Tibial artery (tissue), 4 donors: ENCODE measurements at regions not wholly inside any gene's neighbourhood (a gene's known extent, or its start where the extent isn't known, plus 50 kb on each side); places are given as distances from the start of the nearest gene placed in this dataset.

ENCODE experiments used
- DNase-seq, 2 donors: peaks; one replicate each; pipeline ENCODE4 v3.0.0-alpha.2; 2019
- H3K27ac ChIP-seq, 2 donors: fragments of 200-600 bp; sonication (generic) in 1 of 2; 1 replicate in 1 of 2; 2 replicates in 1 of 2; pipeline ENCODE4 v1.5.1; 2018 to 2019; ENCODE audit warnings: mild to moderate bottlenecking in 1 of 2
- H3K27me3 ChIP-seq, 2 donors: fragments of 200-600 bp; sonication (generic) in 1 of 2; one replicate each; pipeline versions ENCODE4 v1.5.1 to v1.6.0; 2016 to 2019
- H3K36me3 ChIP-seq, 3 donors: fragments of 200-600 bp; sonication (generic) in 2 of 3; one replicate each; pipeline ENCODE4 v1.5.1; 2016 to 2019; ENCODE audit warnings: mild to moderate bottlenecking in 2 of 3
- H3K4me1 ChIP-seq, 4 donors: fragments of 200-600 bp; sonication (generic) in 2 of 4; 1 replicate in 3 of 4; 2 replicates in 1 of 4; pipeline ENCODE4 v1.5.1; 2016 to 2019
- H3K4me3 ChIP-seq, 2 donors: fragments of 200-600 bp; sonication (generic) in 1 of 2; 1 replicate in 1 of 2; 2 replicates in 1 of 2; pipeline ENCODE4 v1.5.1; 2018 to 2019; ENCODE audit warnings: mild to moderate bottlenecking in 2 of 2
- H3K9me3 ChIP-seq, 3 donors: fragments of 200-600 bp; sonication (generic) in 1 of 3; one replicate each; pipeline ENCODE4 v1.5.1; 2016 to 2019
- CTCF ChIP-seq, 2 experiments: fragments of 200-600 bp in 1 of 2; fragments of 450-650 bp in 1 of 2; IDR thresholded peaks; one replicate each; pipeline ENCODE4 v1.5.1; 2017 to 2019; ENCODE audit warnings: antibody characterized with exemption in 2 of 2, mild to moderate bottlenecking in 1 of 2, moderate library complexity in 1 of 2
- intact Hi-C: fragments of 100-400 bp; cut with DNase I; formaldehyde crosslinking; loops from one replicate; pipeline ENCODE4 v1.15.0; 2023; ENCODE audit warnings: low total_unique reads

DNA sequence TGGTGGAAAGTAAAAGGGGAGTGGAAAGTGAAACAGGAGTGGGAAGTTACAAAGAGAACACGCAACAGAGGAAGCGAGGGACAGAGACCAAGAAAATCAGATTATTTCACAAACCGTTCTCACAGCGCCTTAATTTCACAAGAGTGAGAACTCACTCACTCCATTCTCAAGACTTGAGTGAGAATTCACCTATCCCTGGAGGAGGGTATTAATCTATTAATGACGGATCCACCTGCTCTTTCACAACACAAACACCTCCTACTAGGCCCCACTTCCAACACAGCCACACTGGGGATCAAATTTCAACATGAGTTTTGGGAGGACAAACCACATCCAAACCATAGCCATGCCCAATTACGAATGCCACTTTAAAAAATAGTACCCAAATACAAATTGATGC, 297.6 kb downstream of the GPAM start:
- no peak for DNase-seq
- Histone ChIP-seq H3K27ac (no peak overlapping the region), H3K4me1 (no peaks in the 10 kb centered on the region), H3K9me3 (no peaks in the 10 kb centered on the region), H3K36me3 (no peaks in the 10 kb centered on the region), H3K4me3 (no peak overlapping the region), H3K27me3 (no peaks in the 10 kb centered on the region)
- no peak for TF ChIP-seq CTCF (IDR thresholded peaks at IDR 0.05)
- intact Hi-C loops, result no loop called here

- H3K27ac ChIP-seq, result no peak overlapping the region
- H3K27me3 ChIP-seq, result no peaks in the 10 kb centered on the region
- no peak overlapping the region for H3K4me3 ChIP-seq
- TF ChIP-seq CTCF (IDR thresholded peaks at IDR 0.05), result no peak
- DNase-seq, result no peak
- H3K4me1 ChIP-seq, result no peaks in the 10 kb centered on the region
- H3K36me3 ChIP-seq, result no peaks in the 10 kb centered on the region
- H3K9me3 ChIP-seq, result no peaks in the 10 kb centered on the region
- intact Hi-C loops, result no loop called here
Measured at GRCh38 chr10:111887266-111887665, 296.3 kb downstream of the GPAM start.

- no peaks in the 10 kb centered on the region for H3K4me1 ChIP-seq
- H3K4me3 ChIP-seq, result no peak overlapping the region
- DNase-seq, result no peak
- no peak for TF ChIP-seq CTCF (IDR thresholded peaks at IDR 0.05)
- intact Hi-C loops, result no loop called here
- H3K27me3 ChIP-seq, result no peaks in the 10 kb centered on the region
- H3K36me3 ChIP-seq, result no peaks in the 10 kb centered on the region
- no peak overlapping the region for H3K27ac ChIP-seq
- no peaks in the 10 kb centered on the region for H3K9me3 ChIP-seq
Measured at GRCh38 chr10:111890046-111890445, 293.5 kb downstream of the GPAM start.

- no peak for TF ChIP-seq CTCF (IDR thresholded peaks at IDR 0.05)
- intact Hi-C loops, result no loop called here
- no peaks in the 10 kb centered on the region for H3K36me3 ChIP-seq
- no peak for DNase-seq
- H3K4me3 ChIP-seq, result no peak overlapping the region
- no peaks in the 10 kb centered on the region for H3K4me1 ChIP-seq
- no peak overlapping the region for H3K27ac ChIP-seq
- no peaks in the 10 kb centered on the region for H3K27me3 ChIP-seq
- no peaks in the 10 kb centered on the region for H3K9me3 ChIP-seq
Measured at GRCh38 chr10:111916011-111916410, 267.6 kb downstream of the GPAM start.

- Histone ChIP-seq H3K36me3 (no peaks in the 10 kb centered on the region), H3K27me3 (no peaks in the 10 kb centered on the region), H3K9me3 (no peaks in the 10 kb centered on the region), H3K4me1 (no peaks in the 10 kb centered on the region), H3K4me3 (no peak overlapping the region), H3K27ac (no peak overlapping the region)
- TF ChIP-seq CTCF (IDR thresholded peaks at IDR 0.05), result no peak
- intact Hi-C loops, result no loop called here
- DNase-seq, result no peak
Measured at GRCh38 chr10:111921821-111922220, 261.7 kb downstream of the GPAM start.

- intact Hi-C loops, result no loop called here
- no peaks in the 10 kb centered on the region for H3K27me3 ChIP-seq
- TF ChIP-seq CTCF (IDR thresholded peaks at IDR 0.05), result no peak
- H3K4me3 ChIP-seq, result no peak overlapping the region
- H3K4me1 ChIP-seq, result no peaks in the 10 kb centered on the region
- no peaks in the 10 kb centered on the region for H3K9me3 ChIP-seq
- no peak overlapping the region for H3K27ac ChIP-seq
- no peaks in the 10 kb centered on the region for H3K36me3 ChIP-seq
- DNase-seq, result no peak
Measured at GRCh38 chr10:111923032-111923431, 260.5 kb downstream of the GPAM start.
